ENCODE measurements at regions not wholly inside any gene's neighbourhood (a gene's known extent, or its start where the extent isn't known, plus 50 kb on each side); places are given as distances from the start of the nearest gene placed in this dataset.
"Not testable (repeated sequence)": the region's sequence is repeated elsewhere in the genome, so short reads cannot be mapped to it uniquely, and the experiment has no call there.

DNA sequence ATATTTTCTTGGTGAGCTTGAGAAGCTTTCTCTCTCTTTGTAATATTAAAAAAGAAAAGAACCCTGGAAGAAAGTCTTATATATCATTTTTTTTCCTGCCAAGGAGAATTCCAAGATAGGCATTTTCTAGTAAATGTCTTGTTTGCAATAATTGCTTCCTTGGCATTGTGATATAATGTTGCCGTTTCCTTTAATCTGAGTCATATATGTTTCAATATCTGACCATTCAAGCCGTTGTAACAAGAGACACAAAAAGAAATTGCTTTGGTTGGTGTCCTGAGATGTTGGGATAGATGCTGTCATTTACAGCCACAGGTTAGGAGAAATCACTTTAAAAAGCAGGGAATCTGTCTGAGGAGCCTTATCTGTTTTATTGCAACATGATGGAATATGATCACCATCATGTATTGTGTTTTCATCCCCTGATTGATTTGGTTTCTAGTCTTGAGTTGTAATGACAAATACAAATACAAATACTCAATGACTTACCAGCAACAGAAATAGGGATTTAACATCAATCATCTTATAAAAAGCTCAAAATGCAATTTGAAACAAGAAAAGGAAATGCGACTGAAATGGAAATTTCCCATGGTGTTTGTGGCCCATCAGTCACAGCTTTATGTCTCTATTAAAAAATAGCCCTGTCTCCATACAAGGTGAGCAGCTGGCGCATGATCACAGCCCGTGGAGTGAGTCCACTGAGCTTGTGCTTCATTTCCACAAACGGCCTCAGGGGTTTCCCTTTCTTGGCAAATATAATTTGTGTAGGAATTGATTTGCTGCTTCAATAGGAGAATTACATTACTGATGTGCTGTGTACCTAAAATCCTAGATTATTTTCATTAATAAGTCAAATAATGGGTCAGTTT, 250.1 kb upstream of the TRPC7 start:
- no peak for DNase-seq

DNA sequence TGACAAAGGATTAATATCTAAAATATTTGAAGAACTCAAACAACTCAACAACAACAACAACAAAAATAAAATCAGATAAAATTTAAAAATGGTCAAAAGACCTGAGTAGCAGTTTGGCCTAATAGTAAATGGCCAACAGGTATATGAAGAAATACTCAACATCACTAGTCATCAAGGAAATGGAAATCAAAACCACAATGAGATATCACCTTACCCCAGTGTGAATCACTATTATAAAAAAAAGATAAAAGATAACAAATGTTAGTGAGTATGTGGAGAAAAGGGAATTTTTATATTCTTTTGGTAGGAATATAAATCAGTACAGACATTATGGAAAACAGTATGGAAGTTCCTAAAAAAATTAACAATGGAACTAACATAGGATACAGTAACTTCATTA, 247.9 kb upstream of the TRPC7 start:
- DNase-seq, result no peak

- no peak for DNase-seq
Observed at GRCh38 chr5:136605638-136606037, 240.3 kb upstream of the TRPC7 start.

DNA sequence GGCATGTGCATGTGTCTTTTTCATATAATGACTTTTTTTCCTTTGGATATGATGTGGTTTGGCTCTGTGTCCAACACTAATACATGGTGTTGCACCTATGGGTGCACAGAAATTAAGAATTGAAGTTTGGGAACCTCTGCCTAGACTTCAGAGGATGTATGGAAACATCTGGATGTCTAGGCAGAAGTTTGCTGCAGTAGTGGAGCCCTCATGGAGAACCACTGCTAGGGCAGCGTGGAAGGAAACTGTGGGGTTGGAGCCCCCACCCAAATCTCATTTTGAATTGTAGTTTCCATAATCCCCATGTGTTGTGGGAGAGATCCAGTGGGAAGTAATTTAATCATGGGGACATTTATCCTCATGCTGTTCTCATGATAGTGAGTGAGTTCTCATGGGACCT, 235.0 kb upstream of the TRPC7 start:
- DNase-seq, result no peak

- no peak for DNase-seq
Observed at GRCh38 chr5:136598802-136599404, 233.6 kb upstream of the TRPC7 start.

DNA sequence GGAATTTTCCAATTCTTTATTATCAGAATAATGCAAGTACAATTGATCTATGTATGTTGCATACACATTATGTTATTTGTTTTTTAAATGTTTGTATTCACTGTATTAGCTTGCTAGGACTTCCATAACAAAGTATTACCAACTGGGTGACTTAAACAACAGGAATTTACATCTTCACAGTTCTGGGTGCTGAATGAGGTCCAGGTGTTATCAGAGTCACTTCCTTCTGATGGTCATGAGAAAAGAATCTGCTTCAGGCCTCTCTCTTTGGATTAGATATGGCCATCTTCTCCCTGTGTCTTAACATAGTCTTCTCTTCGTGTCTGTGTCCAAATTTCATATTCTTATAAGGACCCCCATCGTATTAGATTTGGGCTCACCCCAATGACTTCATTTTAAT, 229.1 kb upstream of the TRPC7 start:
- no peak for DNase-seq

GRCh38 chr5:136590581-136590980, 225.2 kb upstream of the TRPC7 start:
- DNase-seq, result no peak

GRCh38 chr5:136586196-136586595, 220.9 kb upstream of the TRPC7 start:
- DNase-seq, result no peak

- DNase-seq, result no peak
Observed at GRCh38 chr5:136584474-136584873, 219.1 kb upstream of the TRPC7 start.

DNA sequence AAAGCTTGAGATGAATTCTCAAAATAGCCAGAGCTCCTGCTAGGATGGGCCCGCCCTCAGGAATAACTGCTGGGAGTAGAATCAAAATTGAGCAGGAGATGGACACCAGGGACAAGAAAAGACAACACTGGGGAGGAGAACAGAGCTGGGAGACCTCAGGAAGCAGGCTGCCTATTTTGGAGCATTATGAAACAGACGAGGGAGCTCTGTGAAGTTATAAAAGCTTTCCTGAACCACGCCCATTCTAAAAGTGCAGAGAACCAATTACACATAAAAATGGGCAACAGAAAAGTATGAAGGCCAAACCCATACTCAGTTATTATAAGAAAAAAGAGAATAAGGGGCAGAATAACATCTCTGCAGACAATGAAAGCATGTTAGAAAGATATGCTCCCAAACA, 213.9 kb upstream of the TRPC7 start:
- DNase-seq, result no peak

GRCh38 chr5:136569875-136570274, 204.5 kb upstream of the TRPC7 start:
- not testable (repeated sequence) for DNase-seq

DNA sequence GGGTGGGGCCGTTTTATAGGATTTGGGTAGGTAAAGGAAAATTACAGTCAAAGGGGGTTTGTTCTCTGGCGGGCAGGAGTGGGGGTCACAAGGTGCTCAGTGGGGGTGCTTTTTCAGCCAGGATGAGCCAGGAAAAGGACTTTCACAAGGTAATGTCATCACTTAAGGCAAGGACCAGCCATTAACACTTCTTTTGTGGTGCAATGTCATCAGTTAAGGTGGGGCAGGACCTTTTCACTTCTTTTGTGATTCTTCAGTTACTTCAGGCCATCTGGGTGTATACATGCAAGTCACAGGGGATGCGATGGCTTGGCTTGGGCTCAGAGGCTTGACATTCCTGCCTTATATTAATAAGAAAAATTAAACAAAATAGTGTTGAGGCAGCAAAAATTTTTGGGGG, 200.1 kb upstream of the TRPC7 start:
- DNase-seq, result not testable (repeated sequence)

DNA sequence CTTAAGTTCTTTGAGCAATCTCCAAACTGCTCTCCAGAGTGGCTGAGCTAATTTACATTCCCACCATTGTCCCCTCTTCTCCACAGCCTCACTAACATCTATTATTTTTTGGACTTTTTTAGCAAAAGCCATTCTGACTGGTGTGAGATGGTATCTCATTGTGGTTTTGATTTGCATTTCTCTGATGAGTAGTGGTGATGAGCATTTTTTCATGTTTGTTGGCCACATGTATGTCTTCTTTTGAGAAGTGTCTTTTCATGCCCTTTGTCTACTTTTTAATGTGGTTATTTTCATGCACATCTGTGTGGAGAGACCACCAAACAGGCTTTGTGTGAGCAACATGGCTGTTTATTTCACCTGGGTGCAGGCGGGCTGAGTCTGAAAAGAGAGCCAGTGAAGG, 199.7 kb upstream of the TRPC7 start:
- DNase-seq, result not testable (repeated sequence)

- DNase-seq, result not testable (repeated sequence)
Observed at GRCh38 chr5:136564431-136564830, 199.1 kb upstream of the TRPC7 start.

- no peak for DNase-seq
Observed at GRCh38 chr5:136563489-136563888, 198.1 kb upstream of the TRPC7 start.

- DNase-seq, result no peak
Observed at GRCh38 chr5:136560126-136560525, 194.8 kb upstream of the TRPC7 start.

DNA sequence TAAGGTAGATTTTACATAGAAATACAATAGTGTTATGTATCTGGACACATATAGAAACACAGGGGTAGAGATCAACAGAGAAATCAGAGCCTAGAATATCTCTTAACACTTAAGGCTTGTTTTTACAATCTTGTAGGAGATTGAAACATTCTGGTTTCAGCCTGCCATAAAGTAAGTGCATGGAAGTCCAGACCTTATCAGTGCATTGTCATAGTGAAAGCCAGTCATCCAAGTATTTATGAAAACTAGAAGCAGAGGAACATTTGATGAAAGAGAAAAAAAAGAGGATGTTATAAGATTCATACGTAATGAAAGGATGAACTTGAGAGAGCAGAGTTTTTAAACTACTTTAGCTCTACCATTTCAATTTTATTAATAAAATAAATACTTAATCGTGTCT, 194.3 kb upstream of the TRPC7 start:
- DNase-seq, result no peak

- not testable (repeated sequence) for DNase-seq
Observed at GRCh38 chr5:136547096-136547495, 181.8 kb upstream of the TRPC7 start.

DNA sequence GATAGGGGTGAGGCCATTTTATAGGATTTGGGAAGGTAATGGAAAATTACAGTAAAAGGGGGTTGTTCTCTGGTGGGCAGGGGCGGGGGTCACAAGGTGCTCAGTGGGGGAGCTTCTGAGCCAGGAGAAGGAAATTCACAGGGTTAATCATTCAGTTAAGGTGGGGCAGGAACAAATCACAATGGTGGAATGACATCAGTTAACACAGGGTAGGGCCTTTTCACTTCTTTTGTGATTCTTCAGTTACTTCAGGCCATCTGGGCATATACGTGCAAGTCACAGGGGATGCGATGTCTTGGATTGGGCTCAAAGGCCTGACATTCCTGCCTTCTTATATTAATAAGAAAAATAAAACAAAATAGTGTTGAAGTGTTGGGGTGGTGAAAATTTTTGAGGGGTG, 181.1 kb upstream of the TRPC7 start:
- DNase-seq, result not testable (repeated sequence)

GRCh38 chr5:136545031-136545430, 179.7 kb upstream of the TRPC7 start:
- DNase-seq, result not testable (repeated sequence)

- no peak for DNase-seq
Observed at GRCh38 chr5:136538534-136538933, 173.2 kb upstream of the TRPC7 start.

DNA sequence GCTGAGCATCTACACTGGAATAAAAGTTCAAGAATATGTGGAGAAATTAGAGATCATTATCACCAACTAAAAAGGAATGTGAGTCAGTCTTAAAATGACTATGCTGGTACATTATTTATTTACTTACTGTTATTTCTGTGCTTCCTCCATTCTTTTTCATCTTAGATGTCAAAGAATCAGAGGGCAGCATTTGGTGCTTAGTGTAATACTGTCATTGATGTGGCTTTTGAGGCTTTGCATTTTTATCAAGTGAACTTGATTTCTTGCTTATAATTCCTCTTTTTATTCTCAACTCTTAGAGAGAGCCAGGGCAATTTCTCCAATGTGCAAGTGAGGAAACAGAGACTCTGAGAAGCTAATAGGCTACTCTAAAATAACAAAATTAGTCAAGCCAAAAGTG, 163.7 kb upstream of the TRPC7 start:
- DNase-seq, result no peak

GRCh38 chr5:136528481-136529030, 163.2 kb upstream of the TRPC7 start:
- DNase-seq, result no peak

DNA sequence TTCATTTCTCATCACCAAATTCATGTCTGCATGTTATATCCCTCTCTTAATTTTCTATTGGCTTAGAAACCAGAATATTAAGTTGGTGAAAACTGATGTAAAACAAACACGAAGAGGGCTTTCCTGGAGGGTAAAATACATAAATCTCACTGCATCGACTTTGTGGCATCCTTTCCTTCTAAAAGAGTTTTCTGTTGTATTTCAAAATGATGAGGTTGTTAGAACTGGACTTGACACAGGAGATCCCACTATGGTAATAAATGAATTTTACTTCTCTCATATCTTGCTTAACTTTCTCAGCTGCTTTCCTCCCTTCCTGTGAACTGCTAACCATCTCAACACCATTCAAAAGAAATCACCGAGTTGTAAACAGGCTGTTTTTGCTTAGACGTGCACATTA, 162.0 kb upstream of the TRPC7 start:
- DNase-seq, result no peak

Data from NCI-H2171 treated with DMSO at 0.1 percent for 48 hours (cell line).